HCT116 (cell line): ENCODE measurements at regions not wholly inside any gene's neighbourhood (a gene's known extent, or its start where the extent isn't known, plus 50 kb on each side); places are given as distances from the start of the nearest gene placed in this dataset.

Experiments used
- ATAC-seq: fragments of 200-7000 bp; cut with Tn5 transposase; 2 replicates; pipeline ENCODE4 v1.9.1; 2020; ENCODE audit warnings: mild to moderate bottlenecking, moderate library complexity
- BruUV-seq: library from RNA; stranded (reverse); fragments of 400-500 nt; replicated peaks from 2 replicates; lab custom pipeline; 2021; lab: Mats Ljungman, UMichigan
- CTCF ChIA-PET: fragments of 300-600 bp; sonication (Branson Sonifier 250); formaldehyde crosslinking; loops from one replicate; lab custom pipeline; 2021; ENCODE audit warnings: antibody characterized with exemption; lab: Charles Lee
- POLR2A ChIA-PET: fragments of 300-600, 350-600 bp; sonication (Branson Sonifier 250); formaldehyde crosslinking; loops from one replicate; lab custom pipeline; 2021; ENCODE audit warnings: antibody characterized with exemption; lab: Charles Lee
- RAD21 ChIA-PET, 2 experiments: fragments of 300-600 bp; sonication (Branson Sonifier 250); formaldehyde crosslinking; loops; one replicate each; lab custom pipeline; 2023; ENCODE audit warnings: low total read pairs in 2 of 2; ENCODE audit not compliant: uncharacterized antibody in 2 of 2, unreplicated experiment in 2 of 2, low non-redundant PET in 1 of 2; lab: Charles Lee
- DNase-seq: peaks from one replicate; pipeline ENCODE4 v3.0.0-alpha.2; 2010; ENCODE audit warnings: low read depth, low spot score
- H2AFZ ChIP-seq: fragments of 200-600 bp; shearing (Covaris generic), sonication (generic); 2 replicates; pipeline ENCODE4 v1.6.1; 2017; ENCODE audit warnings: low read depth, mixed run types, mixed read lengths, antibody characterized with exemption, low read length; ENCODE audit not compliant: poor library complexity, severe bottlenecking
- H3K27ac ChIP-seq: 2 replicates; pipeline ENCODE4 v1.5.1; 2012; ENCODE audit warnings: low read depth, low read length
- H3K27me3 ChIP-seq: fragments of 200-600 bp; sonication (generic); 2 replicates; pipeline ENCODE4 v1.6.1; 2016; ENCODE audit warnings: mixed run types, low read length, mixed read lengths; ENCODE audit not compliant: insufficient read depth
- H3K36me3 ChIP-seq, 2 experiments: fragments of 200-500 bp in 1 of 2; fragments of 200-600 bp in 1 of 2; sonication (Bioruptor generic) in 1 of 2; sonication (generic) in 1 of 2; 2 replicates each; pipeline versions ENCODE4 v1.5.1 to v1.6.1; 2014 to 2016; ENCODE audit warnings: low read length in 2 of 2, inconsistent platforms in 1 of 2, mixed read lengths in 1 of 2, mixed run types in 1 of 2; ENCODE audit not compliant: insufficient read depth in 2 of 2, control insufficient read depth in 1 of 2
- H3K4me1 ChIP-seq, 2 experiments: fragments of 200-600 bp in 1 of 2; sonication (generic) in 1 of 2; 2 replicates each; pipeline versions ENCODE4 v1.5.1 to v1.6.1; 2012 to 2017; ENCODE audit warnings: low read length in 2 of 2, inconsistent platforms in 1 of 2, mild to moderate bottlenecking in 1 of 2, mixed read lengths in 1 of 2, mixed run types in 1 of 2, moderate library complexity in 1 of 2; ENCODE audit not compliant: insufficient read depth in 2 of 2, control insufficient read depth in 1 of 2
- H3K4me2 ChIP-seq: fragments of 200-600 bp; sonication (generic); 2 replicates; pipeline ENCODE4 v1.6.1; 2017; ENCODE audit warnings: mixed run types, low read length, mixed read lengths
- H3K4me3 ChIP-seq, 2 experiments: fragments of 200-600 bp in 1 of 2; sonication (generic) in 1 of 2; replicated peaks in 1 of 2; 2 replicates each; pipeline ENCODE4 v1.5.1; 2011 to 2016; ENCODE audit warnings: low read length in 2 of 2, control low read depth in 1 of 2, low read depth in 1 of 2, mild to moderate bottlenecking in 1 of 2, mixed read lengths in 1 of 2, mixed run types in 1 of 2
- H3K79me2 ChIP-seq: fragments of 200-600 bp; sonication (generic); 2 replicates; pipeline ENCODE4 v1.6.1; 2017; ENCODE audit warnings: mild to moderate bottlenecking, mixed run types, low read length, moderate library complexity, mixed read lengths; ENCODE audit not compliant: insufficient read depth
- H3K9ac ChIP-seq: fragments of 200-600 bp; sonication (generic); 2 replicates; pipeline ENCODE4 v1.6.1; 2016; ENCODE audit warnings: low read length, mixed read lengths
- H3K9me2 ChIP-seq: fragments of 200-600 bp; sonication (generic), shearing (Covaris generic); 2 replicates; pipeline ENCODE4 v1.6.1; 2017; ENCODE audit warnings: mixed run types, mild to moderate bottlenecking, moderate library complexity; ENCODE audit not compliant: insufficient read depth
- H3K9me3 ChIP-seq, 2 experiments: fragments of 200-500 bp in 1 of 2; fragments of 200-600 bp in 1 of 2; sonication (Bioruptor generic) in 1 of 2; sonication (generic) in 1 of 2; 2 replicates each; pipeline ENCODE4 v1.6.1; 2014 to 2017; ENCODE audit warnings: low read length in 2 of 2, mixed read lengths in 2 of 2, inconsistent platforms in 1 of 2, low read depth in 1 of 2, mild to moderate bottlenecking in 1 of 2, mixed run types in 1 of 2, moderate library complexity in 1 of 2; ENCODE audit not compliant: control insufficient read depth in 1 of 2, insufficient read depth in 1 of 2
- H4K20me1 ChIP-seq: fragments of 200-600 bp; sonication (generic), shearing (Covaris generic); 2 replicates; pipeline ENCODE4 v1.6.1; 2017; ENCODE audit warnings: mixed run types, mild to moderate bottlenecking, moderate library complexity; ENCODE audit not compliant: insufficient read depth
- CBX3 ChIP-seq: IDR thresholded peaks from 2 replicates; pipeline ENCODE4 v1.6.1; 2012; ENCODE audit warnings: low read depth
- EZH2 ChIP-seq: fragments of 200-600 bp; sonication (generic); IDR thresholded peaks from 2 replicates; pipeline ENCODE4 v1.6.1; 2017; ENCODE audit warnings: antibody characterized with exemption, mixed run types
- EZH2phosphoT487 ChIP-seq: fragments of 200-600 bp; IDR thresholded peaks from 2 replicates; pipeline ENCODE4 v1.6.1; 2018; ENCODE audit warnings: antibody characterized with exemption, borderline replicate concordance
- JUND ChIP-seq: IDR thresholded peaks from 2 replicates; pipeline ENCODE4 v1.6.1; 2012
- POLR2A ChIP-seq: IDR thresholded peaks from 2 replicates; pipeline ENCODE4 v1.7.0; 2011; ENCODE audit warnings: borderline replicate concordance; ENCODE audit not compliant: insufficient read depth, insufficient read length; ENCODE audit errors: extremely low read depth
- POLR2AphosphoS5 ChIP-seq: IDR thresholded peaks from 2 replicates; pipeline ENCODE4 v1.6.1; 2011; ENCODE audit warnings: mild to moderate bottlenecking, low read depth, low read length, moderate library complexity
- RAD21 ChIP-seq: IDR thresholded peaks from 2 replicates; pipeline ENCODE4 v1.6.1; 2012; ENCODE audit warnings: low read depth, mild to moderate bottlenecking
- SP1 ChIP-seq: IDR thresholded peaks from 2 replicates; pipeline ENCODE4 v1.6.1; 2012; ENCODE audit warnings: low read depth
- TCF7L2 ChIP-seq: IDR thresholded peaks from 2 replicates; pipeline ENCODE4 v1.7.0; 2011; ENCODE audit warnings: borderline replicate concordance, inconsistent platforms; ENCODE audit not compliant: insufficient read depth, insufficient read length; ENCODE audit errors: extremely low read depth
- ZFX ChIP-seq: fragments of 450-650 bp; IDR thresholded peaks from 2 replicates; pipeline ENCODE4 v1.6.1; 2017
- ZNF274 ChIP-seq: fragments of 200-500 bp; sonication (Bioruptor generic); IDR thresholded peaks from 2 replicates; pipeline ENCODE4 v1.6.1; 2014; ENCODE audit warnings: mild to moderate bottlenecking, low read depth, low read length, inconsistent platforms
- intact Hi-C: fragments of 100-400 bp; cut with micrococcal nuclease; formaldehyde crosslinking; loops from 2 replicates; pipeline ENCODE4 v1.10.0; 2022
- TF ChIP-seq, protein P1 (sequence below): IDR thresholded peaks from 2 replicates; pipeline ENCODE4 v1.6.1; 2012; ENCODE audit warnings: low read depth
- TF ChIP-seq, protein P2 (sequence below): IDR thresholded peaks from 2 replicates; pipeline ENCODE4 v1.6.1; 2012
- TF ChIP-seq, protein P3 (sequence below): IDR thresholded peaks from 2 replicates; pipeline ENCODE4 v1.6.1; 2012
- TF ChIP-seq, protein P4 (sequence below): IDR thresholded peaks from 2 replicates; pipeline ENCODE4 v1.6.1; 2011; ENCODE audit warnings: mild to moderate bottlenecking, low read length, moderate library complexity; ENCODE audit not compliant: insufficient replicate concordance; ENCODE audit errors: extremely low read depth

DNA sequence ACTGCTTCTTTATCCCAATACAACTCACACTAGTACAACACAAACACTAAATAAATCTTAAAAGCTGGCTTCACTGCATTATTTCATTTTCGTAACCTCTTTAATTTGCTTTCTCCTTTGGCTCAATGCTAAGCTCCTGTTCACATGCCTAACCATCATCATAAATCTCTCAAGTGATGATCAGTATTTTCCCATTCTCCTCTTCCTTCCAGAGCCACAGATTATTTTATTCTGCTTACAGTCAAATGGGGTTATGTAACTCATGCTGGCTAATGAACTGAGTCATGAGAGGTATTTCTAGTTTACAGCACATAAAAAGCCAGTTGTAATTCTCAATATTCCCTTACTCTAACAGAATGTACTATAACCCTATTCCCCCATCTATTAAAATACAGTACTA is 350.4 kb upstream of the ZC3H15 start:
- Histone ChIP-seq H3K4me1 (peaks cover 3% of the 10 kb centered on the region in 2 experiments; a peak in 2 of 4 replicates), H3K9me3 (no peaks in the 10 kb centered on the region)
- DNase-seq = no peak

More for the DNA sequence above, 350.4 kb upstream of the ZC3H15 start:
- Histone ChIP-seq H4K20me1 (no peaks in the 10 kb centered on the region), H3K27ac (no peak overlapping the region), H2AFZ (no peak overlapping the region), H3K4me3 (no peak overlapping the region), H3K9me2 (no peaks in the 10 kb centered on the region), H3K79me2 (no peaks in the 10 kb centered on the region), H3K4me2 (no peak overlapping the region), H3K27me3 (no peaks in the 10 kb centered on the region), H3K9ac (no peak overlapping the region), H3K36me3 (no peaks in the 10 kb centered on the region)
- POLR2A ChIA-PET = no interaction called here
- no peak for ATAC-seq
- CTCF ChIA-PET = no interaction called here
- no TSS peak for BruUV-seq
- intact Hi-C loops = no loop called here
- TF ChIP-seq, protein P1, sequence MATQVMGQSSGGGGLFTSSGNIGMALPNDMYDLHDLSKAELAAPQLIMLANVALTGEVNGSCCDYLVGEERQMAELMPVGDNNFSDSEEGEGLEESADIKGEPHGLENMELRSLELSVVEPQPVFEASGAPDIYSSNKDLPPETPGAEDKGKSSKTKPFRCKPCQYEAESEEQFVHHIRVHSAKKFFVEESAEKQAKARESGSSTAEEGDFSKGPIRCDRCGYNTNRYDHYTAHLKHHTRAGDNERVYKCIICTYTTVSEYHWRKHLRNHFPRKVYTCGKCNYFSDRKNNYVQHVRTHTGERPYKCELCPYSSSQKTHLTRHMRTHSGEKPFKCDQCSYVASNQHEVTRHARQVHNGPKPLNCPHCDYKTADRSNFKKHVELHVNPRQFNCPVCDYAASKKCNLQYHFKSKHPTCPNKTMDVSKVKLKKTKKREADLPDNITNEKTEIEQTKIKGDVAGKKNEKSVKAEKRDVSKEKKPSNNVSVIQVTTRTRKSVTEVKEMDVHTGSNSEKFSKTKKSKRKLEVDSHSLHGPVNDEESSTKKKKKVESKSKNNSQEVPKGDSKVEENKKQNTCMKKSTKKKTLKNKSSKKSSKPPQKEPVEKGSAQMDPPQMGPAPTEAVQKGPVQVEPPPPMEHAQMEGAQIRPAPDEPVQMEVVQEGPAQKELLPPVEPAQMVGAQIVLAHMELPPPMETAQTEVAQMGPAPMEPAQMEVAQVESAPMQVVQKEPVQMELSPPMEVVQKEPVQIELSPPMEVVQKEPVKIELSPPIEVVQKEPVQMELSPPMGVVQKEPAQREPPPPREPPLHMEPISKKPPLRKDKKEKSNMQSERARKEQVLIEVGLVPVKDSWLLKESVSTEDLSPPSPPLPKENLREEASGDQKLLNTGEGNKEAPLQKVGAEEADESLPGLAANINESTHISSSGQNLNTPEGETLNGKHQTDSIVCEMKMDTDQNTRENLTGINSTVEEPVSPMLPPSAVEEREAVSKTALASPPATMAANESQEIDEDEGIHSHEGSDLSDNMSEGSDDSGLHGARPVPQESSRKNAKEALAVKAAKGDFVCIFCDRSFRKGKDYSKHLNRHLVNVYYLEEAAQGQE = no peak
- TF ChIP-seq SP1 = no peak
- TF ChIP-seq CBX3 = no peak
- TF ChIP-seq RAD21 = no peak
- TF ChIP-seq POLR2A = no peak
- TF ChIP-seq, protein P2, sequence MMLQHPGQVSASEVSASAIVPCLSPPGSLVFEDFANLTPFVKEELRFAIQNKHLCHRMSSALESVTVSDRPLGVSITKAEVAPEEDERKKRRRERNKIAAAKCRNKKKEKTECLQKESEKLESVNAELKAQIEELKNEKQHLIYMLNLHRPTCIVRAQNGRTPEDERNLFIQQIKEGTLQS = no peak
- TF ChIP-seq ZFX = no peak
- TF ChIP-seq, protein P3, sequence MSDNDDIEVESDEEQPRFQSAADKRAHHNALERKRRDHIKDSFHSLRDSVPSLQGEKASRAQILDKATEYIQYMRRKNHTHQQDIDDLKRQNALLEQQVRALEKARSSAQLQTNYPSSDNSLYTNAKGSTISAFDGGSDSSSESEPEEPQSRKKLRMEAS = no peak
- no peak for TF ChIP-seq EZH2
- no peak for TF ChIP-seq EZH2phosphoT487
- no peak for TF ChIP-seq POLR2AphosphoS5
- TF ChIP-seq, protein P4, sequence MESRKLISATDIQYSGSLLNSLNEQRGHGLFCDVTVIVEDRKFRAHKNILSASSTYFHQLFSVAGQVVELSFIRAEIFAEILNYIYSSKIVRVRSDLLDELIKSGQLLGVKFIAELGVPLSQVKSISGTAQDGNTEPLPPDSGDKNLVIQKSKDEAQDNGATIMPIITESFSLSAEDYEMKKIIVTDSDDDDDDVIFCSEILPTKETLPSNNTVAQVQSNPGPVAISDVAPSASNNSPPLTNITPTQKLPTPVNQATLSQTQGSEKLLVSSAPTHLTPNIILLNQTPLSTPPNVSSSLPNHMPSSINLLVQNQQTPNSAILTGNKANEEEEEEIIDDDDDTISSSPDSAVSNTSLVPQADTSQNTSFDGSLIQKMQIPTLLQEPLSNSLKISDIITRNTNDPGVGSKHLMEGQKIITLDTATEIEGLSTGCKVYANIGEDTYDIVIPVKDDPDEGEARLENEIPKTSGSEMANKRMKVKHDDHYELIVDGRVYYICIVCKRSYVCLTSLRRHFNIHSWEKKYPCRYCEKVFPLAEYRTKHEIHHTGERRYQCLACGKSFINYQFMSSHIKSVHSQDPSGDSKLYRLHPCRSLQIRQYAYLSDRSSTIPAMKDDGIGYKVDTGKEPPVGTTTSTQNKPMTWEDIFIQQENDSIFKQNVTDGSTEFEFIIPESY = no peak
- TF ChIP-seq JUND = no peak
- TF ChIP-seq ZNF274 = no peak
- no peak for TF ChIP-seq TCF7L2
- RAD21 ChIA-PET = no interaction called here
